Progenitor cell of endocrine pancreas (in vitro differentiated cells): ENCODE measurements at regions not wholly inside any gene's neighbourhood (a gene's known extent, or its start where the extent isn't known, plus 50 kb on each side); places are given as distances from the start of the nearest gene placed in this dataset.

Experiments used
- DNase-seq: peaks from one replicate; pipeline ENCODE4 v3.0.0; 2021; ENCODE audit warnings: low spot score; ENCODE audit not compliant: unreplicated experiment
- H3K27ac Mint-ChIP-seq: 2 replicates; pipeline ENCODE4 v1.8.0; 2021; ENCODE audit warnings: mild to moderate bottlenecking, moderate library complexity, mixed read lengths
- H3K27me3 Mint-ChIP-seq: 2 replicates; pipeline ENCODE4 v1.8.0; 2021; ENCODE audit warnings: mixed read lengths
- H3K36me3 Mint-ChIP-seq: 2 replicates; pipeline ENCODE4 v1.8.0; 2022; ENCODE audit warnings: mixed read lengths; ENCODE audit not compliant: insufficient read depth
- H3K4me1 Mint-ChIP-seq: 2 replicates; pipeline ENCODE4 v1.8.0; 2021; ENCODE audit warnings: low read depth, mixed read lengths
- H3K4me3 Mint-ChIP-seq: 2 replicates; pipeline ENCODE4 v1.8.0; 2021; ENCODE audit warnings: low read depth, mild to moderate bottlenecking, moderate library complexity, mixed read lengths
- H3K9me3 Mint-ChIP-seq: 2 replicates; pipeline ENCODE4 v1.8.0; 2021; ENCODE audit warnings: low read depth, mixed read lengths
- TF ChIP-seq, protein P1 (sequence below): fragments of 200-600 bp; sonication (generic); IDR thresholded peaks from one replicate; pipeline ENCODE4 v1.5.0; 2021; ENCODE audit warnings: antibody characterized with exemption, mild to moderate bottlenecking; ENCODE audit not compliant: unreplicated experiment

GRCh38 chr2:30361751-30362394 lies 85.2 kb upstream of the LCLAT1 start:
- TF ChIP-seq, protein P1, sequence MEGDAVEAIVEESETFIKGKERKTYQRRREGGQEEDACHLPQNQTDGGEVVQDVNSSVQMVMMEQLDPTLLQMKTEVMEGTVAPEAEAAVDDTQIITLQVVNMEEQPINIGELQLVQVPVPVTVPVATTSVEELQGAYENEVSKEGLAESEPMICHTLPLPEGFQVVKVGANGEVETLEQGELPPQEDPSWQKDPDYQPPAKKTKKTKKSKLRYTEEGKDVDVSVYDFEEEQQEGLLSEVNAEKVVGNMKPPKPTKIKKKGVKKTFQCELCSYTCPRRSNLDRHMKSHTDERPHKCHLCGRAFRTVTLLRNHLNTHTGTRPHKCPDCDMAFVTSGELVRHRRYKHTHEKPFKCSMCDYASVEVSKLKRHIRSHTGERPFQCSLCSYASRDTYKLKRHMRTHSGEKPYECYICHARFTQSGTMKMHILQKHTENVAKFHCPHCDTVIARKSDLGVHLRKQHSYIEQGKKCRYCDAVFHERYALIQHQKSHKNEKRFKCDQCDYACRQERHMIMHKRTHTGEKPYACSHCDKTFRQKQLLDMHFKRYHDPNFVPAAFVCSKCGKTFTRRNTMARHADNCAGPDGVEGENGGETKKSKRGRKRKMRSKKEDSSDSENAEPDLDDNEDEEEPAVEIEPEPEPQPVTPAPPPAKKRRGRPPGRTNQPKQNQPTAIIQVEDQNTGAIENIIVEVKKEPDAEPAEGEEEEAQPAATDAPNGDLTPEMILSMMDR, result no peak

GRCh38 chr2:30362468-30363081 lies 84.5 kb upstream of the LCLAT1 start:
- Mint-ChIP-seq H3K27me3 (peaks cover 8% of the 10 kb centered on the region), H3K27ac (no peak overlapping the region), H3K4me1 (peaks cover 3% of the 10 kb centered on the region), H3K36me3 (no peaks in the 10 kb centered on the region), H3K4me3 (no peak overlapping the region), H3K9me3 (no peaks in the 10 kb centered on the region)
- no peak for DNase-seq
- TF ChIP-seq, protein P1, result no peak

More at GRCh38 chr2:30361751-30362394, 85.2 kb upstream of the LCLAT1 start:
- DNase-seq, result no peak
- Mint-ChIP-seq H3K36me3 (no peaks in the 10 kb centered on the region), H3K27me3 (peaks cover 8% of the 10 kb centered on the region), H3K4me3 (no peak overlapping the region), H3K4me1 (peaks cover 3% of the 10 kb centered on the region), H3K9me3 (no peaks in the 10 kb centered on the region), H3K27ac (no peak overlapping the region)

GRCh38 chr2:30363406-30363805 lies 83.6 kb upstream of the LCLAT1 start:
- TF ChIP-seq, protein P1, result no peak
- H3K4me3 Mint-ChIP-seq, result no peak overlapping the region
- H3K27me3 Mint-ChIP-seq, result peaks cover 8% of the 10 kb centered on the region
- no peak for DNase-seq
- H3K36me3 Mint-ChIP-seq, result no peaks in the 10 kb centered on the region
- peaks cover 3% of the 10 kb centered on the region for H3K4me1 Mint-ChIP-seq
- no peaks in the 10 kb centered on the region for H3K9me3 Mint-ChIP-seq
- H3K27ac Mint-ChIP-seq, result no peak overlapping the region

- no peak overlapping the region for H3K4me3 Mint-ChIP-seq
- H3K27ac Mint-ChIP-seq, result no peak overlapping the region
- H3K27me3 Mint-ChIP-seq, result peaks cover 8% of the 10 kb centered on the region
- no peaks in the 10 kb centered on the region for H3K9me3 Mint-ChIP-seq
- H3K4me1 Mint-ChIP-seq, result peaks cover 3% of the 10 kb centered on the region
- H3K36me3 Mint-ChIP-seq, result no peaks in the 10 kb centered on the region
- no peak for DNase-seq
- TF ChIP-seq, protein P1, result no peak
These were observed 81.8 kb upstream of the LCLAT1 start for GRCh38 chr2:30365201-30365600.

GRCh38 chr2:30366199-30366691 lies 80.8 kb upstream of the LCLAT1 start:
- DNase-seq, result no peak
- Mint-ChIP-seq H3K9me3 (no peaks in the 10 kb centered on the region), H3K27me3 (peaks cover 5% of the 10 kb centered on the region), H3K4me3 (no peak overlapping the region), H3K36me3 (no peaks in the 10 kb centered on the region), H3K4me1 (peaks cover 3% of the 10 kb centered on the region), H3K27ac (no peak overlapping the region)
- TF ChIP-seq, protein P1, result no peak
